ENCODE measurements at regions not wholly inside any gene's neighbourhood (a gene's known extent, or its start where the extent isn't known, plus 50 kb on each side); places are given as distances from the start of the nearest gene placed in this dataset.

GRCh38 chr14:61222388-61222787 lies 58.8 kb downstream of the TMEM30B start:
- TF ChIP-seq ZNF274 (IDR thresholded peaks at IDR 0.05; ENCODE audit: low read depth, low read length) (no peak), YY1 (IDR thresholded peaks at IDR 0.05; ENCODE audit: insufficient read depth, insufficient read length) (no peak), SUZ12 (IDR thresholded peaks at IDR 0.05; ENCODE audit: extremely low read depth, insufficient read depth, insufficient read length) (no peak)

All from NT2/D1 (cell line).